ENCODE measurements at regions not wholly inside any gene's neighbourhood (a gene's known extent, or its start where the extent isn't known, plus 50 kb on each side); places are given as distances from the start of the nearest gene placed in this dataset.

GRCh38 chr7:131787101-131787500 lies 230.7 kb upstream of the PODXL start:
- Histone ChIP-seq H4K20me1 (ENCODE audit: insufficient read depth, low read length) (no peaks in the 10 kb centered on the region), H3K9me3 (ENCODE audit: low read length) (0 out of 2 replicates have a peak, but pooled peaks cover 4% of the 10 kb centered on the region), H3K9me2 (ENCODE audit: low read depth, low read length) (no peaks in the 10 kb centered on the region), H3K27me3 (ENCODE audit: insufficient read depth, low read length) (no peaks in the 10 kb centered on the region; the same call in 1 of the 2 replicates), H3K4me1 (ENCODE audit: insufficient read depth, low read length, severe bottlenecking) (no peaks in the 10 kb centered on the region), H3K79me2 (ENCODE audit: insufficient read depth, low read length) (no peaks in the 10 kb centered on the region), H2AFZ (ENCODE audit: low read length) (no peak overlapping the region), H3K4me3 (ENCODE audit: low read depth, low read length, poor library complexity, severe bottlenecking) (no peak overlapping the region), H3K9ac (ENCODE audit: low read length) (no peak overlapping the region), H3K4me2 (ENCODE audit: low read length) (no peak overlapping the region), H3K27ac (ENCODE audit: low read depth, low read length, poor library complexity, severe bottlenecking) (no peak overlapping the region), H3F3A (ENCODE audit: insufficient read depth, low read length) (no peaks in the 10 kb centered on the region), H3K36me3 (ENCODE audit: insufficient read depth, low read length) (no peaks in the 10 kb centered on the region)
- no peak for TF ChIP-seq CTCF (IDR thresholded peaks at IDR 0.05; ENCODE audit: low read length)

- H3K9ac ChIP-seq (ENCODE audit: low read length): no peak overlapping the region
- H3K9me2 ChIP-seq (ENCODE audit: low read depth, low read length): no peaks in the 10 kb centered on the region
- TF ChIP-seq EZH2 (IDR thresholded peaks at IDR 0.05; ENCODE audit: borderline replicate concordance, low read length) (no peak), CTCF (IDR thresholded peaks at IDR 0.05; ENCODE audit: low read length) (no peak)
- no peaks in the 10 kb centered on the region for H3K4me1 ChIP-seq (ENCODE audit: insufficient read depth, low read length, severe bottlenecking)
- H4K20me1 ChIP-seq (ENCODE audit: insufficient read depth, low read length): no peaks in the 10 kb centered on the region
- no peaks in the 10 kb centered on the region for H3K79me2 ChIP-seq (ENCODE audit: insufficient read depth, low read length)
- H3K4me3 ChIP-seq (ENCODE audit: low read depth, low read length, poor library complexity, severe bottlenecking): no peak overlapping the region
- H2AFZ ChIP-seq (ENCODE audit: low read length): no peak overlapping the region
- H3K27ac ChIP-seq (ENCODE audit: low read depth, low read length, poor library complexity, severe bottlenecking): no peak overlapping the region
- H3K9me3 ChIP-seq (ENCODE audit: low read length): 0 out of 2 replicates have a peak, but pooled peaks cover 4% of the 10 kb centered on the region
- H3K4me2 ChIP-seq (ENCODE audit: low read length): no peak overlapping the region
- H3K27me3 ChIP-seq (ENCODE audit: insufficient read depth, low read length): no peaks in the 10 kb centered on the region; the same call in 1 of the 2 replicates
- no peaks in the 10 kb centered on the region for H3F3A ChIP-seq (ENCODE audit: insufficient read depth, low read length)
- H3K36me3 ChIP-seq (ENCODE audit: insufficient read depth, low read length): no peaks in the 10 kb centered on the region
Observed at GRCh38 chr7:131786204-131786603, 229.8 kb upstream of the PODXL start.

GRCh38 chr7:131778601-131779000 lies 222.2 kb upstream of the PODXL start:
- H3F3A ChIP-seq (ENCODE audit: insufficient read depth, low read length): no peaks in the 10 kb centered on the region
- no peaks in the 10 kb centered on the region for H4K20me1 ChIP-seq (ENCODE audit: insufficient read depth, low read length)
- H2AFZ ChIP-seq (ENCODE audit: low read length): no peak overlapping the region
- no peaks in the 10 kb centered on the region for H3K9me3 ChIP-seq (ENCODE audit: low read length)
- no peak overlapping the region for H3K9ac ChIP-seq (ENCODE audit: low read length)
- H3K79me2 ChIP-seq (ENCODE audit: insufficient read depth, low read length): no peaks in the 10 kb centered on the region
- TF ChIP-seq EZH2 (IDR thresholded peaks at IDR 0.05; ENCODE audit: borderline replicate concordance, low read length) (no peak), CTCF (IDR thresholded peaks at IDR 0.05; ENCODE audit: low read length) (no peak)
- no peaks in the 10 kb centered on the region for H3K4me1 ChIP-seq (ENCODE audit: insufficient read depth, low read length, severe bottlenecking)
- peaks cover 5% of the 10 kb centered on the region; the same call in 1 of the 2 replicates for H3K27me3 ChIP-seq (ENCODE audit: insufficient read depth, low read length)
- H3K4me3 ChIP-seq (ENCODE audit: low read depth, low read length, poor library complexity, severe bottlenecking): no peak overlapping the region
- H3K4me2 ChIP-seq (ENCODE audit: low read length): no peak overlapping the region
- no peak overlapping the region for H3K27ac ChIP-seq (ENCODE audit: low read depth, low read length, poor library complexity, severe bottlenecking)
- no peaks in the 10 kb centered on the region for H3K9me2 ChIP-seq (ENCODE audit: low read depth, low read length)
- H3K36me3 ChIP-seq (ENCODE audit: insufficient read depth, low read length): no peaks in the 10 kb centered on the region
